ENCODE measurements at regions not wholly inside any gene's neighbourhood (a gene's known extent, or its start where the extent isn't known, plus 50 kb on each side); places are given as distances from the start of the nearest gene placed in this dataset.

GRCh38 chr6:133594652-133595110 lies 294.2 kb upstream of the TCF21 start:
- no peak for DNase-seq (ENCODE audit: low read depth, low spot score)
- no peaks in the 10 kb centered on the region for H3K9me3 ChIP-seq (ENCODE audit: insufficient read depth, low read length)
- no peaks in the 10 kb centered on the region for H3K27me3 ChIP-seq (ENCODE audit: insufficient read depth, insufficient read length)
- no peak overlapping the region for H3K9ac ChIP-seq (ENCODE audit: insufficient read length, low read depth)
- TF ChIP-seq YY1 (IDR thresholded peaks at IDR 0.05; ENCODE audit: insufficient read depth, insufficient read length) (no peak), ZNF274 (IDR thresholded peaks at IDR 0.05; ENCODE audit: low read depth, low read length) (no peak), SUZ12 (IDR thresholded peaks at IDR 0.05; ENCODE audit: extremely low read depth, insufficient read depth, insufficient read length) (no peak)
- H3K4me1 ChIP-seq (ENCODE audit: insufficient read depth, insufficient read length) = no peaks in the 10 kb centered on the region
- no peak overlapping the region for H3K4me3 ChIP-seq (ENCODE audit: insufficient read length, low read depth)
- no peaks in the 10 kb centered on the region for H3K36me3 ChIP-seq (ENCODE audit: insufficient read depth, insufficient read length, low read length)

- TF ChIP-seq SUZ12 (IDR thresholded peaks at IDR 0.05; ENCODE audit: extremely low read depth, insufficient read depth, insufficient read length) = no peak
- TF ChIP-seq ZNF274 (IDR thresholded peaks at IDR 0.05; ENCODE audit: low read depth, low read length) = no peak
- TF ChIP-seq YY1 (IDR thresholded peaks at IDR 0.05; ENCODE audit: insufficient read depth, insufficient read length) = no peak
- Histone ChIP-seq H3K9me3 (ENCODE audit: insufficient read depth, low read length) (no peaks in the 10 kb centered on the region), H3K36me3 (ENCODE audit: insufficient read depth, insufficient read length, low read length) (no peaks in the 10 kb centered on the region), H3K4me3 (ENCODE audit: insufficient read length, low read depth) (no peak overlapping the region), H3K4me1 (ENCODE audit: insufficient read depth, insufficient read length) (no peaks in the 10 kb centered on the region), H3K27me3 (ENCODE audit: insufficient read depth, insufficient read length) (no peaks in the 10 kb centered on the region), H3K9ac (ENCODE audit: insufficient read length, low read depth) (no peak overlapping the region)
- DNase-seq (ENCODE audit: low read depth, low spot score) = no peak
Measured at GRCh38 chr6:133595111-133595761, 293.7 kb upstream of the TCF21 start.

GRCh38 chr6:133606852-133607251 lies 282.1 kb upstream of the TCF21 start:
- no peak overlapping the region for H3K9ac ChIP-seq (ENCODE audit: insufficient read length, low read depth)
- no peaks in the 10 kb centered on the region for H3K4me1 ChIP-seq (ENCODE audit: insufficient read depth, insufficient read length)
- H3K36me3 ChIP-seq (ENCODE audit: insufficient read depth, insufficient read length, low read length) = no peaks in the 10 kb centered on the region
- no peak for DNase-seq (ENCODE audit: low read depth, low spot score)
- no peaks in the 10 kb centered on the region for H3K27me3 ChIP-seq (ENCODE audit: insufficient read depth, insufficient read length)
- H3K4me3 ChIP-seq (ENCODE audit: insufficient read length, low read depth) = no peak overlapping the region
- no peaks in the 10 kb centered on the region for H3K9me3 ChIP-seq (ENCODE audit: insufficient read depth, low read length)
- TF ChIP-seq ZNF274 (IDR thresholded peaks at IDR 0.05; ENCODE audit: low read depth, low read length) (no peak), SUZ12 (IDR thresholded peaks at IDR 0.05; ENCODE audit: extremely low read depth, insufficient read depth, insufficient read length) (no peak), YY1 (IDR thresholded peaks at IDR 0.05; ENCODE audit: insufficient read depth, insufficient read length) (no peak)

- no peaks in the 10 kb centered on the region for H3K9me3 ChIP-seq (ENCODE audit: insufficient read depth, low read length)
- TF ChIP-seq ZNF274 (IDR thresholded peaks at IDR 0.05; ENCODE audit: low read depth, low read length) (no peak), YY1 (IDR thresholded peaks at IDR 0.05; ENCODE audit: insufficient read depth, insufficient read length) (no peak), SUZ12 (IDR thresholded peaks at IDR 0.05; ENCODE audit: extremely low read depth, insufficient read depth, insufficient read length) (no peak)
- no peak for DNase-seq (ENCODE audit: low read depth, low spot score)
- H3K36me3 ChIP-seq (ENCODE audit: insufficient read depth, insufficient read length, low read length) = no peaks in the 10 kb centered on the region
- no peaks in the 10 kb centered on the region for H3K4me1 ChIP-seq (ENCODE audit: insufficient read depth, insufficient read length)
- H3K27me3 ChIP-seq (ENCODE audit: insufficient read depth, insufficient read length) = no peaks in the 10 kb centered on the region
- no peak overlapping the region for H3K4me3 ChIP-seq (ENCODE audit: insufficient read length, low read depth)
- no peak overlapping the region for H3K9ac ChIP-seq (ENCODE audit: insufficient read length, low read depth)
Measured at GRCh38 chr6:133608620-133609019, 280.3 kb upstream of the TCF21 start.

- no peak overlapping the region for H3K4me3 ChIP-seq (ENCODE audit: insufficient read length, low read depth)
- no peak for DNase-seq (ENCODE audit: low read depth, low spot score)
- no peak overlapping the region for H3K9ac ChIP-seq (ENCODE audit: insufficient read length, low read depth)
- no peaks in the 10 kb centered on the region for H3K36me3 ChIP-seq (ENCODE audit: insufficient read depth, insufficient read length, low read length)
- TF ChIP-seq SUZ12 (IDR thresholded peaks at IDR 0.05; ENCODE audit: extremely low read depth, insufficient read depth, insufficient read length) (no peak), YY1 (IDR thresholded peaks at IDR 0.05; ENCODE audit: insufficient read depth, insufficient read length) (no peak), ZNF274 (IDR thresholded peaks at IDR 0.05; ENCODE audit: low read depth, low read length) (no peak)
- no peaks in the 10 kb centered on the region for H3K9me3 ChIP-seq (ENCODE audit: insufficient read depth, low read length)
- peaks cover 2% of the 10 kb centered on the region for H3K4me1 ChIP-seq (ENCODE audit: insufficient read depth, insufficient read length)
- no peaks in the 10 kb centered on the region for H3K27me3 ChIP-seq (ENCODE audit: insufficient read depth, insufficient read length)
Measured at GRCh38 chr6:133609415-133610226, 279.3 kb upstream of the TCF21 start.

GRCh38 chr6:133610227-133610840 lies 278.6 kb upstream of the TCF21 start:
- DNase-seq (ENCODE audit: low read depth, low spot score) = no peak
- Histone ChIP-seq H3K27me3 (ENCODE audit: insufficient read depth, insufficient read length) (no peaks in the 10 kb centered on the region), H3K36me3 (ENCODE audit: insufficient read depth, insufficient read length, low read length) (no peaks in the 10 kb centered on the region), H3K9me3 (ENCODE audit: insufficient read depth, low read length) (no peaks in the 10 kb centered on the region), H3K4me1 (ENCODE audit: insufficient read depth, insufficient read length) (peaks cover 3% of the 10 kb centered on the region), H3K4me3 (ENCODE audit: insufficient read length, low read depth) (no peak overlapping the region), H3K9ac (ENCODE audit: insufficient read length, low read depth) (no peak overlapping the region)
- no peak for TF ChIP-seq ZNF274 (IDR thresholded peaks at IDR 0.05; ENCODE audit: low read depth, low read length)
- TF ChIP-seq SUZ12 (IDR thresholded peaks at IDR 0.05; ENCODE audit: extremely low read depth, insufficient read depth, insufficient read length) = no peak
- TF ChIP-seq YY1 (IDR thresholded peaks at IDR 0.05; ENCODE audit: insufficient read depth, insufficient read length) = no peak

GRCh38 chr6:133610971-133611370 lies 277.9 kb upstream of the TCF21 start:
- Histone ChIP-seq H3K36me3 (ENCODE audit: insufficient read depth, insufficient read length, low read length) (no peaks in the 10 kb centered on the region), H3K27me3 (ENCODE audit: insufficient read depth, insufficient read length) (no peaks in the 10 kb centered on the region)

More at GRCh38 chr6:133610971-133611370, 277.9 kb upstream of the TCF21 start:
- TF ChIP-seq ZNF274 (IDR thresholded peaks at IDR 0.05; ENCODE audit: low read depth, low read length) (no peak), YY1 (IDR thresholded peaks at IDR 0.05; ENCODE audit: insufficient read depth, insufficient read length) (no peak), SUZ12 (IDR thresholded peaks at IDR 0.05; ENCODE audit: extremely low read depth, insufficient read depth, insufficient read length) (no peak)
- Histone ChIP-seq H3K4me3 (ENCODE audit: insufficient read length, low read depth) (no peak overlapping the region), H3K9me3 (ENCODE audit: insufficient read depth, low read length) (no peaks in the 10 kb centered on the region), H3K9ac (ENCODE audit: insufficient read length, low read depth) (no peak overlapping the region), H3K4me1 (ENCODE audit: insufficient read depth, insufficient read length) (peaks cover 3% of the 10 kb centered on the region)
- DNase-seq (ENCODE audit: low read depth, low spot score) = no peak
